Right atrium auricular region (tissue), 2 donors: ENCODE measurements at regions not wholly inside any gene's neighbourhood (a gene's known extent, or its start where the extent isn't known, plus 50 kb on each side); places are given as distances from the start of the nearest gene placed in this dataset.

Experiments
- DNase-seq: peaks from one replicate; pipeline ENCODE4 v3.0.0-alpha.2; 2019; ENCODE audit warnings: low spot score
- H3K27ac ChIP-seq, 2 donors: fragments of 200-600 bp; sonication (generic); 1 replicate in 1 of 2; 2 replicates in 1 of 2; pipeline ENCODE4 v1.5.1; 2016 to 2019
- H3K27me3 ChIP-seq, 2 donors: fragments of 200-600 bp; sonication (generic); one replicate each; pipeline versions ENCODE4 v1.5.1 to v1.6.0; 2017 to 2019
- H3K36me3 ChIP-seq: fragments of 200-600 bp; sonication (generic); one replicate; pipeline ENCODE4 v1.5.1; 2016
- H3K4me1 ChIP-seq, 2 donors: fragments of 200-600 bp; sonication (generic); one replicate each; pipeline versions ENCODE4 v1.5.1 to v1.6.0; 2017 to 2019
- H3K4me3 ChIP-seq, 2 donors: fragments of 200-600 bp; sonication (generic); 1 replicate in 1 of 2; 2 replicates in 1 of 2; pipeline ENCODE4 v1.5.1; 2017 to 2019; ENCODE audit warnings: mild to moderate bottlenecking in 1 of 2, moderate library complexity in 1 of 2
- H3K9me3 ChIP-seq, 2 donors: fragments of 200-600 bp; sonication (generic); one replicate each; pipeline ENCODE4 v1.5.1; 2019
- TF ChIP-seq, protein P1 (sequence below), 2 donors: fragments of 200-600 bp; sonication (generic); IDR thresholded peaks; one replicate each; pipeline ENCODE4 v1.5.1; 2019; ENCODE audit warnings: antibody characterized with exemption in 2 of 2

- Histone ChIP-seq H3K36me3 (no peaks in the 10 kb centered on the region), H3K9me3 (no peaks in the 10 kb centered on the region), H3K4me1 (peaks cover 0 to 10% of the 10 kb centered on the region in 2 donors), H3K4me3 (no peak overlapping the region), H3K27ac (peak overlapping the region in 1 of 2 donors; percentile 48), H3K27me3 (no peaks in the 10 kb centered on the region)
- TF ChIP-seq, protein P1, sequence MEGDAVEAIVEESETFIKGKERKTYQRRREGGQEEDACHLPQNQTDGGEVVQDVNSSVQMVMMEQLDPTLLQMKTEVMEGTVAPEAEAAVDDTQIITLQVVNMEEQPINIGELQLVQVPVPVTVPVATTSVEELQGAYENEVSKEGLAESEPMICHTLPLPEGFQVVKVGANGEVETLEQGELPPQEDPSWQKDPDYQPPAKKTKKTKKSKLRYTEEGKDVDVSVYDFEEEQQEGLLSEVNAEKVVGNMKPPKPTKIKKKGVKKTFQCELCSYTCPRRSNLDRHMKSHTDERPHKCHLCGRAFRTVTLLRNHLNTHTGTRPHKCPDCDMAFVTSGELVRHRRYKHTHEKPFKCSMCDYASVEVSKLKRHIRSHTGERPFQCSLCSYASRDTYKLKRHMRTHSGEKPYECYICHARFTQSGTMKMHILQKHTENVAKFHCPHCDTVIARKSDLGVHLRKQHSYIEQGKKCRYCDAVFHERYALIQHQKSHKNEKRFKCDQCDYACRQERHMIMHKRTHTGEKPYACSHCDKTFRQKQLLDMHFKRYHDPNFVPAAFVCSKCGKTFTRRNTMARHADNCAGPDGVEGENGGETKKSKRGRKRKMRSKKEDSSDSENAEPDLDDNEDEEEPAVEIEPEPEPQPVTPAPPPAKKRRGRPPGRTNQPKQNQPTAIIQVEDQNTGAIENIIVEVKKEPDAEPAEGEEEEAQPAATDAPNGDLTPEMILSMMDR (IDR thresholded peaks at IDR 0.05) = no peak
- no peak for DNase-seq
Observed at GRCh38 chr5:74576941-74577456, 63.5 kb downstream of the ENC1 start.

GRCh38 chr5:74575741-74576538 is 64.6 kb downstream of the ENC1 start:
- no peak overlapping the region for H3K4me3 ChIP-seq
- peaks cover 0 to 10% of the 10 kb centered on the region in 2 donors for H3K4me1 ChIP-seq
- no peaks in the 10 kb centered on the region for H3K27me3 ChIP-seq
- H3K27ac ChIP-seq = peak overlapping the region; percentile 41 to 48
- no peaks in the 10 kb centered on the region for H3K36me3 ChIP-seq
- H3K9me3 ChIP-seq = no peaks in the 10 kb centered on the region
- no peak for DNase-seq
- TF ChIP-seq, protein P1 (IDR thresholded peaks at IDR 0.05) = no peak

DNA sequence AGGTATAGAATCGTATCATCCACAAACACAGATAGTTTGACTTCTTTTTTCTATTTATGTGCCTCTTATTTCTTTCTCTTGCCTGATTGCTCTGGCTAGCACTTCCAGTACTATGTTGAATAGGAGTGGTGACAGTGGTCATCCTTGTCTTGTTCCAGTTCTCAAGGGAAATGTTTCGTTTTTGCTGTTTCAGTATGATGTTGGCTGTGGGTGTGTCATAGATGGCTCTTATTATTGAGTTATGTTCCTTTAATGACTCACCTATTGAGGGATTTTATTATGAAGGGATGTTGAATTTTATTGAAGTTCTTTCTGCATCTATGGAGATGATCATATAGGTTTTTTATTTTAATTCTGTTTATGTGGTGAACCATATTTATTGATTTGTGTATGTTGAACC is 70.3 kb downstream of the ENC1 start:
- H3K4me3 ChIP-seq = no peak overlapping the region
- H3K9me3 ChIP-seq = no peaks in the 10 kb centered on the region
- DNase-seq = no peak
- H3K27ac ChIP-seq = no peak overlapping the region
- TF ChIP-seq, protein P1 (IDR thresholded peaks at IDR 0.05) = no peak
- H3K36me3 ChIP-seq = no peaks in the 10 kb centered on the region
- H3K4me1 ChIP-seq = no peaks in the 10 kb centered on the region
- H3K27me3 ChIP-seq = no peaks in the 10 kb centered on the region

- Histone ChIP-seq H3K36me3 (no peaks in the 10 kb centered on the region), H3K27ac (no peak overlapping the region), H3K27me3 (no peaks in the 10 kb centered on the region), H3K9me3 (no peaks in the 10 kb centered on the region), H3K4me1 (no peaks in the 10 kb centered on the region), H3K4me3 (no peak overlapping the region)
- no peak for DNase-seq
- TF ChIP-seq, protein P1 (IDR thresholded peaks at IDR 0.05) = no peak
Observed at GRCh38 chr5:74567411-74567995, 73.0 kb downstream of the ENC1 start.

GRCh38 chr5:74562122-74562521 is 78.4 kb downstream of the ENC1 start:
- Histone ChIP-seq H3K9me3 (no peaks in the 10 kb centered on the region), H3K36me3 (no peaks in the 10 kb centered on the region), H3K4me1 (no peaks in the 10 kb centered on the region), H3K27ac (no peak overlapping the region), H3K27me3 (no peaks in the 10 kb centered on the region), H3K4me3 (no peak overlapping the region)
- no peak for DNase-seq
- TF ChIP-seq, protein P1 (IDR thresholded peaks at IDR 0.05) = no peak
